A549 (cell line): ENCODE measurements at regions not wholly inside any gene's neighbourhood (a gene's known extent, or its start where the extent isn't known, plus 50 kb on each side); places are given as distances from the start of the nearest gene placed in this dataset.

Experiments
- ATAC-seq, 2 experiments: fragments of 200-7000 bp in 1 of 2; fragments of >200 bp in 1 of 2; cut with Nextera tagmentation in 1 of 2; cut with Tn5 transposase in 1 of 2; 3 replicates each; pipeline versions ENCODE4 v1.8.0 to v1.9.1; 2018 to 2020; ENCODE audit warnings: mild to moderate bottlenecking in 1 of 2, moderate library complexity in 1 of 2
- CTCF ChIA-PET: fragments of 300-600 bp; sonication (Branson Sonifier 250); formaldehyde crosslinking; extraction: SDS; loops from one replicate; lab custom pipeline; 2021; ENCODE audit warnings: antibody characterized with exemption, inconsistent platforms; lab: Yijun Ruan, JAX
- POLR2A ChIA-PET: fragments of 350-600 bp; formaldehyde crosslinking; extraction: SDS; loops from one replicate; lab custom pipeline; 2021; ENCODE audit warnings: antibody characterized with exemption, inconsistent platforms; lab: Yijun Ruan, JAX
- DNase-seq, 2 experiments: peaks; one replicate each; pipeline versions ENCODE4 v3.0.0 to v3.0.0-alpha.2; 2011 to 2016; ENCODE audit warnings: low read depth in 1 of 2, low spot score in 1 of 2
- FAIRE-seq: peaks from 2 replicates; lab custom pipeline; 2011; peaks lifted over from hg19 to GRCh38; lab: Jason Lieb, UNC
- H3K27ac ChIP-seq, 2 experiments: fragments of >200 bp; sonication (Bioruptor Twin); formaldehyde crosslinking; 3 replicates each; pipeline ENCODE4 v1.5.1; 2016 to 2017
- H3K4me1 ChIP-seq: fragments of >200 bp; sonication (Bioruptor Twin); formaldehyde crosslinking; 3 replicates; pipeline ENCODE4 v1.6.1; 2016
- H3K4me2 ChIP-seq: fragments of >200 bp; sonication (Bioruptor Twin); formaldehyde crosslinking; 3 replicates; pipeline ENCODE4 v1.6.1; 2016
- H3K4me3 ChIP-seq: fragments of >200 bp; sonication (Bioruptor Twin); formaldehyde crosslinking; 3 replicates; pipeline ENCODE4 v1.5.1; 2016
- H3K9me3 ChIP-seq: fragments of >200 bp; sonication (Bioruptor Twin); formaldehyde crosslinking; 3 replicates; pipeline ENCODE4 v1.6.1; 2016
- BHLHE40 ChIP-seq: IDR thresholded peaks from 2 replicates; pipeline ENCODE4 v1.6.1; 2012; ENCODE audit warnings: low read depth, low read length, inconsistent platforms
- CBX8 ChIP-seq: fragments of 200-600 bp; sonication (generic); IDR thresholded peaks from 2 replicates; pipeline ENCODE4 v1.6.1; 2016
- E2F6 ChIP-seq: IDR thresholded peaks from 2 replicates; pipeline ENCODE4 v1.6.1; 2012; ENCODE audit warnings: low read depth, borderline replicate concordance
- EHF ChIP-seq: fragments of 250-450 bp; sonication (Bioruptor Pico); IDR thresholded peaks from 2 replicates; pipeline ENCODE4 v1.5.0; 2020; ENCODE audit warnings: mild to moderate bottlenecking
- FOSB ChIP-seq: fragments of 250-450 bp; sonication (Bioruptor Pico); IDR thresholded peaks from 2 replicates; pipeline ENCODE4 v1.5.0; 2020; ENCODE audit warnings: mild to moderate bottlenecking, moderate library complexity
- HES2 ChIP-seq: fragments of >200 bp; sonication (Bioruptor Twin); formaldehyde crosslinking; IDR thresholded peaks from 2 replicates; pipeline ENCODE4 v1.6.1; 2016
- HMGXB4 ChIP-seq: fragments of 250-450 bp; sonication (Bioruptor Pico); IDR thresholded peaks from 2 replicates; pipeline ENCODE4 v1.5.0; 2021; ENCODE audit warnings: mild to moderate bottlenecking, moderate library complexity, borderline replicate concordance
- HOXB13 ChIP-seq: fragments of 250-450 bp; sonication (Bioruptor Pico); IDR thresholded peaks from 2 replicates; pipeline ENCODE4 v1.5.0; 2020; ENCODE audit warnings: low read depth, mild to moderate bottlenecking, moderate library complexity
- JUNB ChIP-seq: fragments of >200 bp; sonication (Bioruptor Twin); formaldehyde crosslinking; IDR thresholded peaks from 2 replicates; pipeline ENCODE4 v1.6.1; 2016
- NPAS2 ChIP-seq: fragments of 250-450 bp; sonication (Bioruptor Pico); IDR thresholded peaks from 2 replicates; pipeline ENCODE4 v1.8.0; 2022; ENCODE audit warnings: mild to moderate bottlenecking, moderate library complexity, borderline replicate concordance
- PBX3 ChIP-seq: IDR thresholded peaks from 2 replicates; pipeline ENCODE4 v1.6.1; 2012
- RAD21 ChIP-seq, 2 experiments: fragments of >200 bp in 1 of 2; sonication (Bioruptor Twin) in 1 of 2; formaldehyde crosslinking in 1 of 2; IDR thresholded peaks in 1 of 2; conservative IDR thresholded peaks in 1 of 2; 2 replicates in 1 of 2; 3 replicates in 1 of 2; pipeline ENCODE4 v1.6.1; 2012 to 2018; ENCODE audit warnings: inconsistent platforms in 1 of 2
- REST ChIP-seq: fragments of 200-600 bp; sonication (generic); IDR thresholded peaks from 2 replicates; pipeline ENCODE4 v1.6.1; 2016; ENCODE audit warnings: antibody characterized with exemption, mild to moderate bottlenecking, moderate library complexity
- RFX5 ChIP-seq: fragments of 450-650 bp; IDR thresholded peaks from 2 replicates; pipeline ENCODE4 v1.7.1; 2014; ENCODE audit warnings: antibody characterized with exemption, mild to moderate bottlenecking, moderate library complexity
- WGBS: methylation state at CpG from one replicate; pipeline ENCODE4 v1.1.6; 2017; ENCODE audit errors: missing lambda C conversion rate; 5-methylcytosine and 5-hydroxymethylcytosine counted together

GRCh38 chr15:77688266-77688665 is 55.6 kb upstream of the LINGO1 start:
- FAIRE-seq, result no peak
- ChIA-PET CTCF (interaction anchor here (1.0 kb wide), 1 partner anchor 33 kb away, joined by 3 read pairs; no protein-coding TSS in a partner anchor), POLR2A (no interaction called here)

More at GRCh38 chr15:77688266-77688665, 55.6 kb upstream of the LINGO1 start:
- WGBS, result 65% methylated on average over 8 of the region's 8 CpGs
- no peak for ATAC-seq
- TF ChIP-seq NPAS2 (CRISPR knock-in tag) (no peak), JUNB (no peak), E2F6 (no peak), FOSB (CRISPR knock-in tag) (no peak), EHF (no peak), HES2 (no peak), RAD21 (conservative IDR thresholded peaks at IDR 0.05 in 1 of 2, IDR thresholded peaks at IDR 0.05 in 1 of 2) (no peak), RFX5 (no peak), HMGXB4 (CRISPR knock-in tag) (no peak), CBX8 (no peak), REST (no peak), HOXB13 (CRISPR knock-in tag) (no peak), BHLHE40 (no peak), PBX3 (no peak)
- Histone ChIP-seq H3K9me3 (no peaks in the 10 kb centered on the region), H3K27ac (no peak overlapping the region), H3K4me2 (no peak overlapping the region), H3K4me3 (no peak overlapping the region), H3K4me1 (peaks cover 6% of the 10 kb centered on the region; the same call in 1 of the 3 replicates)
- DNase-seq, result no peak
